ENCODE measurements at regions not wholly inside any gene's neighbourhood (a gene's known extent, or its start where the extent isn't known, plus 50 kb on each side); places are given as distances from the start of the nearest gene placed in this dataset.

GRCh38 chr11:115617767-115618166, 113.6 kb upstream of the CADM1 start:
- Histone ChIP-seq H3K4me1 (ENCODE audit: control insufficient read depth in 2 of 3, insufficient read depth in 2 of 3, low read depth in 1 of 3, low read length in 3 of 3) (peaks cover 0 to 2% (median 0%) of the 10 kb centered on the region in 3 donors), H3K36me3 (ENCODE audit: control insufficient read depth in 2 of 3, insufficient read depth in 3 of 3, low read length in 3 of 3) (no peaks in the 10 kb centered on the region), H3K9ac (ENCODE audit: low read length in 3 of 3) (no peak overlapping the region), H3K4me3 (ENCODE audit: low read length in 3 of 3) (no peak overlapping the region), H3K9me3 (ENCODE audit: control insufficient read depth in 2 of 3, insufficient read depth in 1 of 3, low read length in 3 of 3) (no peaks in the 10 kb centered on the region), H3K27ac (ENCODE audit: low read depth in 2 of 2, low read length in 2 of 2) (no peak overlapping the region), H3K27me3 (ENCODE audit: control insufficient read depth, insufficient read depth, low read length) (no peaks in the 10 kb centered on the region)
- intact Hi-C loops (cut with DNase I), result no loop called here
- DNase-seq, result peak in 1 of 5 donors; percentile 49
- no peak for FAIRE-seq
- TF ChIP-seq CTCF (IDR thresholded peaks at IDR 0.05; ENCODE audit: borderline replicate concordance, extremely low read depth, insufficient read depth), result no peak

DNA sequence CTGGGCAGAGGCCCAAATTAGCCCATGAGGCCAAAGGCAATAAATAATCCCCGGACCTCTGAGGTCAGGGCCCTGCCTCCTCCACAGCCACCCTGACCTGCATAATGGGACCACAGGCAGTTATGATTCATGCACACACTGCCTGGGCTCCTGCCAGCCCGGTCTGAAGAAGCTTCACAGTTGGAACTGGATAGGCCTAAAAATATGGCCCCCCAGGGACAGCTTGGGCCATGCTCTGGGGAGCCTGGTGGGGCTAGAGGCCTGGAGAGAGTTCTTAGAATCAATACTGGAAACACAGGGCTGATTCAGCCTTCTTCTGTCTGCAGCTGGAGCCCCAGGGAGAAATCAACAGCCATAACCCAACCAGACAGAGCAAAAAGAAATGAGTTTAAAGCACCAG, 112.8 kb upstream of the CADM1 start:
- Histone ChIP-seq H3K9me3 (ENCODE audit: control insufficient read depth in 2 of 3, insufficient read depth in 1 of 3, low read length in 3 of 3) (no peaks in the 10 kb centered on the region), H3K9ac (ENCODE audit: low read length in 3 of 3) (no peak overlapping the region), H3K27ac (ENCODE audit: low read depth in 2 of 2, low read length in 2 of 2) (no peak overlapping the region), H3K27me3 (ENCODE audit: control insufficient read depth, insufficient read depth, low read length) (no peaks in the 10 kb centered on the region), H3K4me1 (ENCODE audit: control insufficient read depth in 2 of 3, insufficient read depth in 2 of 3, low read depth in 1 of 3, low read length in 3 of 3) (no peaks in the 10 kb centered on the region), H3K4me3 (ENCODE audit: low read length in 3 of 3) (no peak overlapping the region), H3K36me3 (ENCODE audit: control insufficient read depth in 2 of 3, insufficient read depth in 3 of 3, low read length in 3 of 3) (no peaks in the 10 kb centered on the region)
- intact Hi-C loops (cut with DNase I), result no loop called here
- FAIRE-seq, result no peak
- TF ChIP-seq CTCF (IDR thresholded peaks at IDR 0.05; ENCODE audit: borderline replicate concordance, extremely low read depth, insufficient read depth), result no peak
- peak in 2 of 5 donors; percentile 55 to 94 for DNase-seq

DNA sequence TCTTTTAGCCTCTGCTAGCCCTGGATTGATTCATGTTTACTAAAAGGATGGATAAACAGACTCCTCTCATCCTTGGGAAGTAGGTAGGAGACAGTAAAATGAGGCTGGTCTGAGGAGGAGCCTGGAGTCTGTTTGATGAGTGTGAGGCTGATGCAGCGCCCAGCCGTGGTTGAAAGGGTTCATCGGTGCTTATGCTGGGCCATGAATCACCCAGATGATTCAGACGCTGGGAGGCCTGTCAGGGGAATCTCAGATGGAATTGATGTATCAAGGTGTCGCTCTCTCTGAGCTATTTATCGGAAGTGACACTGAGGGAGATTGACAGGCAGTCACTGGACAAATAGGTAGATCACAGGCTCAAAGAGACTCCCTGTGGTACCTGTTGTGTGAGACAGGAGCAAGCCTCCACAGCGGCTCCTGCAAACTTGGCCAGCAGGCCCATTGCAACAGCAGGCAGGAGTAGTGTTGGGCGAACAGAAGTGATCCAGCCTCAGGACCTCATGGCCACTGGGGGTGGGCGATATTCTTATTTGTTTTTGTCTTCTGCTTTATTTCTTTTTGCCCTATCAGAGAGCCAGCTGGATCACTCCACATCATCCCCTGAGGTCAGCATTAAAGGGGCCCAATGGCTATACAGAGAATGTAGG, 109.9 kb upstream of the CADM1 start:
- no peak for FAIRE-seq

More for the DNA sequence above, 109.9 kb upstream of the CADM1 start:
- no peaks in the 10 kb centered on the region for H3K27me3 ChIP-seq (ENCODE audit: control insufficient read depth, insufficient read depth, low read length)
- no peak for DNase-seq
- H3K36me3 ChIP-seq (ENCODE audit: control insufficient read depth in 2 of 3, insufficient read depth in 3 of 3, low read length in 3 of 3), result no peaks in the 10 kb centered on the region
- intact Hi-C loops (cut with DNase I), result no loop called here
- H3K4me3 ChIP-seq (ENCODE audit: low read length in 3 of 3), result no peak overlapping the region
- H3K4me1 ChIP-seq (ENCODE audit: control insufficient read depth in 2 of 3, insufficient read depth in 2 of 3, low read depth in 1 of 3, low read length in 3 of 3), result no peaks in the 10 kb centered on the region
- no peak overlapping the region for H3K9ac ChIP-seq (ENCODE audit: low read length in 3 of 3)
- no peak overlapping the region for H3K27ac ChIP-seq (ENCODE audit: low read depth in 2 of 2, low read length in 2 of 2)
- TF ChIP-seq CTCF (IDR thresholded peaks at IDR 0.05; ENCODE audit: borderline replicate concordance, extremely low read depth, insufficient read depth), result no peak
- H3K9me3 ChIP-seq (ENCODE audit: control insufficient read depth in 2 of 3, insufficient read depth in 1 of 3, low read length in 3 of 3), result no peaks in the 10 kb centered on the region
